NCI-H2029 treated with DMSO at 0.1 percent for 48 hours (cell line): ENCODE measurements at regions not wholly inside any gene's neighbourhood (a gene's known extent, or its start where the extent isn't known, plus 50 kb on each side); places are given as distances from the start of the nearest gene placed in this dataset.
"Not testable (repeated sequence)": the region's sequence is repeated elsewhere in the genome, so short reads cannot be mapped to it uniquely, and the experiment has no call there.

Experiments
- DNase-seq: peaks from one replicate; lab custom pipeline; 2025; lab: John Stamatoyannopoulos, UW

- no peak for DNase-seq
These were observed 53.7 kb upstream of the SMIM15 start for GRCh38 chr5:61215996-61216395.

DNA sequence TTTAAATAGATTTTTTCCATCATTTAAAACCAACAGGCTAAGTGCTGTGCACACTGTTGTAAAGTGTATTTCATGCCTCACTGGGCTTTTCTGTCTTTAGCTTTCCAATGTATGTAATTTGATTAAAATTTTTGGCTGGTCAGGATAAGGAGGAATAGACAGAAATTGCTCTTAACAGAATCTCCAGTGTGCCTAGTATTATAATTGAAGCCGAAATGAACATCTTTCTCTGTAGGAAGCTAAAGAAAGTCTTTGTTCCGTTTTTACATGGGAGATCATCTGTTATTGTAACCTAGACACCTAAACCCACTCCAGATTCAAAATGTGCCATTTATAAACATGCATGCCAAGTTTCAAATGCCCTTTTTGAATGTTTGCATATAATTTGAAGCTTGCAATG is 54.5 kb upstream of the SMIM15 start:
- DNase-seq: no peak

GRCh38 chr5:61217214-61217613 is 54.9 kb upstream of the SMIM15 start:
- no peak for DNase-seq

DNA sequence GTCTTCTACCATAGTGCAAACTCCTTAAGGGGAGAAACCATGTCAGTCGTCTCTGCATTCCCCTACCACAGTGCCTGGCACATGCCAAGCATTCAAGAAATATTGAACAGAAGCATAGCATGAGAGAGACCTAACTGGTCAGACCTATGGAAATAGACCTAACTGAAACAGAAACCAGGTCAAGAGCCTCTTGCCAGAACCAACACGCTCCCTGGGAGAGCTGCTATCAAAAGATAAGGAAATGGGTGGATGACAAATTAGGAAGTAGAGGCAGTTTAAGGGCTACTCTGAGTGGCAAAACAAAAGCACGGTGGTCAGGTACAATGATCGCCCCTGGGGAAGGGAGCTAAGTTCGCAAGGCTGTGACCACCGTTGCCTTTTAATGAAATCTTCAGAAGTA is 66.0 kb upstream of the SMIM15 start:
- no peak for DNase-seq

- no peak for DNase-seq
These were observed 66.5 kb upstream of the SMIM15 start for GRCh38 chr5:61228691-61229280.

- DNase-seq: no peak
These were observed 67.1 kb upstream of the SMIM15 start for GRCh38 chr5:61229416-61229815.

DNA sequence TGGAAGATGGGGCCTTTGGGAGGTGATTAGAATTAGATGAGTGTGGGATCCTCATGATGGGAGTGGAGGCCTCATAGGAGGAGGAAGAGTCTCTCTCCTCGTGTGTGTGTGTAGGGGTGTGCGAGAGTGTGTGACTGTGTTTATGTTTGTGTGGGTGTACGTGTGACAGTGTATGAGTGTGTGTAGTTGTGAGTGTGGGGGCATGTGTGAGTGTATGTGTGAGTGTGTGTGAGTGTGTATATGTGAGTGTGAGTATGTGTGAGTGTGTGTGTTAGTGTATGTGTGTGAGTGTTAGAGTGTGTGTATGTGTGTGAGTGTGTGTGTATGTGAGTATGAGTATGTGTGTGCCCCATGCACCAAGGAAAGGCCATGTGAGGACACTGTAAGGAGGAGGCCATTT is 68.2 kb upstream of the SMIM15 start:
- no peak for DNase-seq

DNA sequence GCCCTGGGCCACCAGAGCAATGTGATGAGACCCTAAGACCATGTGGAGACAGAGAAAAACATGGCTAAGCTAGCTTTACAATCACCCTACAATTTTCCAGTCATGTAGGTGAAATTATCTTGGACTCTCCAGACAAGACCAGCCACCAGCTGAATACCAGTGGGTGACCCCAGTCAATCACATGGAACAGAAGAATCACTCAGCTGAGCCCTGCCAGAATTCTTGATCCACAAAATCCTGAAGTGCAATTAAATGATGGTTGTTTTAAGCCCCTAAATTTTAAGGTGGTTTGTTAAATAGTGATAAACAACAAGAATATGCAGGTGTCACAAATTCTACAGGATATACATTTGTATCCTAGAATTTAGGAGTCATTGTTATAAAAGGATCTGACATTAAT is 69.5 kb upstream of the SMIM15 start:
- DNase-seq: no peak

- no peak for DNase-seq
These were observed 70.3 kb upstream of the SMIM15 start for GRCh38 chr5:61232490-61233050.

DNA sequence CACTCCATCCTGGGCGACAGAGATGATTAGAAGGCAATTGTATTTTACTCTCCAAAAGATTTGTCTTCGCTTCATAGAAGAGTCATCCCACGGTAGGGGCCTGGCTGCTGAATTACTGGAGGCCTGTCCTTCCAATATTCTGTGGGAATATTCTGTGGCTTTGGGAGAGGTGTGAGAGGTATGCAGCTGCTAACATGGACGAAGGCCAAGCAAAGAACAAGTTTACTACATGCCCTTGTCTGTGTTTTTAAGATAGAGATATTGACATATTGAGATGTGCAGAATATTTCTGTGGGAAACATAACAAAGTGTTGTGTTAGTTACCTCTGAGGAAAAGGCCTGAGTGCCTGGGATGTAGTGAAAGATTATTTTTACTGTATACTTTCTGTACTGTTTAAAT is 71.8 kb upstream of the SMIM15 start:
- no peak for DNase-seq

GRCh38 chr5:61236715-61237114 is 74.4 kb upstream of the SMIM15 start:
- DNase-seq: not testable (repeated sequence)

DNA sequence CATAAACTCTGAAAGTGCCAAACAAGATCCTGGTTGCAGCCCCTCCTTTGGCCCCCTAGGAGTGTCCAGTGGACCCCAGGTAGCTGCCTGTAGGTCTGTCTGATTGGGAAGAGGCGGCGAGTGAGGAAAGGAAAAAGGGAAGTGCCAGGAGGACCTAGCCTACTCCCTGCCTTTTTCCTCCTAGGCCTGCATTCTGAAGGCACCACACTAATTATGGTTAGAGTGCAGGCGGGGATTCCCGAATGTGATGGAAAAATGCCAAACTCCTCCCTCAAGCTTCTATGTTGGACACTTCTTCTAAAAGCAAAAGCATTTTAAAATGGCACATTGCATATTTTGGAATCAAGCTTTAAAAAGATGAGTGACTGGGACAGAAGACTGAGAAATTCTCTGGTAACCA is 83.2 kb upstream of the SMIM15 start:
- no peak for DNase-seq

DNA sequence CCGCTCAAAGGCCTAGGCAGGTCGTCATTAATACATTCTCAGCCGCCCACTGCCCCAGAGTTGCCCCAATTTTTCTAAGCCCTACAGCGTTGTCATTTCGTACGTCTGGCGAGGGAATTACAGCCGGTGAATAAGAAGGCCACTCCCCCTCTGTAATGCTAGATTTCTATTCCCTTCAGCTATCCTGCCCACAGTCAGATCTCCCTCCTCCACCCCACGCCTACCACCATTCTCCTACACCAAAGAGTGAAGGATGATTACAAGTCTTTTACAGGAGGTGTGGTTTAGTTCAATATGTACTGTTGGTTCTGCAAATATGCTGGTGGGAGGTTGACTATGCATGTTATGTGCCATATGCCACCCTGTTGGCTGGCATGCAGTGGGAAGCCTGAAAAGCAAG is 83.7 kb upstream of the SMIM15 start:
- no peak for DNase-seq

DNA sequence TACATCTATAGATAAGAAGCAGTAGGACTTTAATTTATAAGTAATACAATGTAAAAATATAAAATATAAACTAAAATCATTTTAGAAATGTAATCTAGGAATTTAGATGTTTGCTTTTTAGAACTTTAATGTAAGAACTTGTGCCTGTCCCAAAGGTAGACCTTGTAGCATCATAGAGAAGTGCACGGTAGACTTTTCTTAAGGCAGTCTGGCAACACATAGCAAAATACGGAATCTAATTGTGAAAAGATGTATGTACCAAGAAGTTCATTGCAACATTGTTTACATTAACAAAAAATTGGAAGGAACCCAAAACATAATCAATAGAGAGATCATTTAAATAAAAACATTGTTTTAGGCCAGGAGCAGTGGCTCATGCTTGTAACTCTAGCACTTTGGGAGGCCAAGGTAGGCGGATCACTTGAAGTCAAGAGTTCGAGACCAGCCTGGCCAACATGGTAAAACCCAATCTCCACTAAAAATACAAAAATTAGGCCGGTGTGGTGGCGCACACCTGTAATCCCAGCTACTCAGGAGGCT is 84.6 kb upstream of the SMIM15 start:
- DNase-seq: no peak

DNA sequence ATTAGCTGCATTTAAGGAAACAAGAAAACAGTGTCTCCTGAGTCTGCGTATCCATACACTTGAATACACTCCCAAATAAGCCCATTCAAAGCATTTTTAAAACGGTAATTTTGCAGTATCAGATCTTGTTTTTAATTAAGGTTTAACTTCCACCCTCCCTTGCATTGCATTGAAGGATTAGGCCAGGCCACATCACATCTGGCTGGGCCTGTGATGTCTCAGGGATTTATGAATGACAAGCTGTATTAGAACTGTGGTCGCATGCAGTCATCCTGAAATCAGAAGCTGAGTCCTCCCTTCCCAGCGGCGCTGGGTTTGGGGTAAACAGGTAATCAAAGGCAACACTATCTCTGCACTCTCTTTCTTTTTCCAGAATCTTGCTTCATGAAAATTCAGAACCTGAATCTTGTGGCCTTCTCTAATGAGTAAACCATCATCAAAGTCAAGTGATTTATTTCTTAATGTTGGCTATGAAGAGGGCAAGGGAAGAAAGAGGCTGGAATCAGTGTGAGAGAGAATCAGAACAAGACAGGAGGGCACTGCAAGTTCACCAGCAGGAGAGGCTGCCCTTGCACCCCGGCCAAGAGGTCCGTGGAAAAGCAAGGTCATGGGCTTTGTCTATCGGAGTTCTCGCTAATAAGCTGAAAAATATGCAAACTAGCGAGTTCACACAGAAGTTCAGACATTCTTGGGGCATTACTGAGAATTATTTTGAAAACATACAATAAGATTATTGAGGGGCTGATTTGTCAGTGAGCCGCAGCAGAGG is 80.0 kb upstream of the ZSWIM6 start:
- no peak for DNase-seq

- DNase-seq: no peak
These were observed 79.5 kb upstream of the ZSWIM6 start for GRCh38 chr5:61252643-61252925.

DNA sequence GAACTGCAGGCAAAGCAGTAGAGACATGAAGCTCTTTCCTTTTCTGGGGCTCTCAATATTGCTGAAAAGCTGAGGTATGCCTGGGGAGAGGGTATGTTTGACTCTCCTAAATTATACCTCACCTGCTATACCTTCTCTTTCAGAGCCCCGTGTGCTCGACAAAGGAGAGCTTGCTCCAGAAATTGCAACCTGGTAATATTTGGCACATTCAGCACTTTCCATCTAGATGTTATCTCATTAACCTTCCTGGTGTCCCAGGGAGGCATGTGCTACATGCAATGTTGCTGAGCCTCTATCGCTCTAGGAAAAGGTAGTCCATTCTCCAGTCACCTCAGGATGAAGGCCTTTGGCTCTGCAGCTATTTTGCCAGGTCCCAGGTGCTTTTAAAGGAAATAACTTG is 78.5 kb upstream of the ZSWIM6 start:
- DNase-seq: no peak

GRCh38 chr5:61254969-61255555 is 77.0 kb upstream of the ZSWIM6 start:
- no peak for DNase-seq

DNA sequence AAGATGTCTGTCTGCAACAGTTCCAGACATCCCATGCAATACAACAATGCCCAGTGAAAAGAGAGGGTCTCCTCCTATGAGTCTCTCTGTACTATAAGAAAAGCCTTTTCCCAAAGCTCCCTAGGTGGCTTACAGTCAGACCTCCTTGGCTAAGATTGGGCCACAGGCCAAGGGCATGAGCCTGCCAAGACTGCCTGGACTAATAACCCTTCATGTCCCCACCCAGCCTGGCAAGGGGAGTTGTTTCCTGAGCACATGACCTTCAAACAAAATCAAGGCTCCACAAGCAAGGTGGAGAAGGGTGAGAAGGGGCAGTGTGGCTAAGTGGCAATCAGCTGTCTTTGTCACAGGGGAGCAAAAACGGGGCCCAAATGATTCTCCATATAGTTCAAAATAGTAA is 75.6 kb upstream of the ZSWIM6 start:
- DNase-seq: peak; percentile 65

- DNase-seq: no peak
These were observed 74.6 kb upstream of the ZSWIM6 start for GRCh38 chr5:61257421-61257820.

- DNase-seq: no peak
These were observed 70.9 kb upstream of the ZSWIM6 start for GRCh38 chr5:61261136-61261535.

DNA sequence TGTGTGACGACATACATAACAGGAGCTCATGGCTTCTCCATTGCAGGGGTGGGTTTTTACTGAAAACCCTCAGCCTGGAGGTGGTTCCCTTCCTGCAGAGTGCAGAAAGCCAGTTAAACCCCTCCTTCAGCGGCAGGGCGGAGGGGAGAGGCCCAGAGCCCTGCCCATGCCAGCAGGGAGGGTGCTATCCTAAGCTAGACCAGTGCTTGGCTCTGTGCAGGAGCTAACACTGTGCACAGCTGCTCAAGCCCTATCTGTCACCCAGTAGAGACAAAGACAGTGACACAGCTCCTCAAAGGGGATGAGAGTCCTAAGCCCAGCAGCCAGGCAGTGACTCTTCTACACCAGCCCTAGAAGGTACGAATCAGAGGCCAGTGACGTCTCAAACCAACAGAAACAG is 70.0 kb upstream of the ZSWIM6 start:
- no peak for DNase-seq

GRCh38 chr5:61263072-61263471 is 69.0 kb upstream of the ZSWIM6 start:
- no peak for DNase-seq
